SK-N-SH (cell line): ENCODE measurements at regions not wholly inside any gene's neighbourhood (a gene's known extent, or its start where the extent isn't known, plus 50 kb on each side); places are given as distances from the start of the nearest gene placed in this dataset.
"Not testable (repeated sequence)": the region's sequence is repeated elsewhere in the genome, so short reads cannot be mapped to it uniquely, and the experiment has no call there.

ENCODE experiments used
- EP300 ChIP-seq, 2 experiments: IDR thresholded peaks; 2 replicates each; pipeline versions ENCODE4 v1.4.0 to v1.6.1; 2012; ENCODE audit warnings: borderline replicate concordance in 1 of 2, low read depth in 1 of 2, low read length in 1 of 2
- FOXM1 ChIP-seq: IDR thresholded peaks from 2 replicates; pipeline ENCODE4 v1.4.0; 2012; ENCODE audit warnings: low read depth, mild to moderate bottlenecking
- GABPA ChIP-seq: IDR thresholded peaks from 2 replicates; pipeline ENCODE4 v1.4.0; 2012; ENCODE audit warnings: low read depth, mild to moderate bottlenecking
- GATA2 ChIP-seq: sonication (generic); formaldehyde crosslinking; IDR thresholded peaks from 2 replicates; pipeline ENCODE4 v1.5.0; 2020; ENCODE audit warnings: mild to moderate bottlenecking, missing genetic modification reagents
- JUND ChIP-seq: IDR thresholded peaks from 2 replicates; pipeline ENCODE4 v1.4.0; 2012
- RAD21 ChIP-seq: IDR thresholded peaks from 2 replicates; pipeline ENCODE4 v1.6.1; 2012; ENCODE audit warnings: mild to moderate bottlenecking, low read length
- RFX5 ChIP-seq: IDR thresholded peaks from 2 replicates; pipeline ENCODE4 v1.6.1; 2012; ENCODE audit warnings: mild to moderate bottlenecking, improper control_type of control experiment, low read length
- RXRA ChIP-seq: IDR thresholded peaks from 2 replicates; pipeline ENCODE4 v1.4.0; 2012; ENCODE audit warnings: low read depth, mild to moderate bottlenecking, borderline replicate concordance
- SMC3 ChIP-seq: IDR thresholded peaks from 2 replicates; pipeline ENCODE4 v1.6.1; 2012; ENCODE audit warnings: low read depth, low read length, improper control_type of control experiment
- TAF1 ChIP-seq: IDR thresholded peaks from 2 replicates; pipeline ENCODE4 v1.6.1; 2012; ENCODE audit warnings: low read depth, mild to moderate bottlenecking, low read length, moderate library complexity, borderline replicate concordance
- TF ChIP-seq, protein P1 (sequence below): fragments of 200-600 bp; sonication (generic); IDR thresholded peaks from 2 replicates; pipeline ENCODE4 v1.6.1; 2017; ENCODE audit warnings: antibody characterized with exemption, mild to moderate bottlenecking, moderate library complexity
- TF ChIP-seq, protein P2 (sequence below): IDR thresholded peaks from 2 replicates; pipeline ENCODE4 v1.6.1; 2012; ENCODE audit warnings: mild to moderate bottlenecking, low read depth, low read length, moderate library complexity
- TF ChIP-seq, protein P3 (sequence below): IDR thresholded peaks from 2 replicates; pipeline ENCODE4 v1.4.0; 2012; ENCODE audit warnings: low read depth, borderline replicate concordance

DNA sequence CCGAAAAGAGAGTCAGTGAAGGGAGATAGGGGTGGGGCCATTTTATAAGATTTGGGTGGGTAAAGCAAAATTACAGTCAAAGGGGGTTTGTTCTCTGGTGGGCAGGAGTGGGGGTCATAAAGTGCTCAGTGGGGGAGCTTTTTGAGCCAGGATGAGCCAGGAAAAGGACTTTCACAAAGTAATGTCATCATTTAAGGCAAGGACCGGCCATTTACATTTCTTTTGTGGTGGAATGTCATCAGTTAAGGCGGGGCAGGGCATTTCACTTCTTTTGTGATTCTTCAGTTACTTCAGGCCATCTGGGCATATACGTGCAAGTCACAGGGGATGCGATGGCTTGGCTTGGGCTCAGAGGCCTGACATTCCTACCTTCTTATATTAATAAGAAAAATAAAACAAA lies 511.6 kb downstream of the GRIN2A start:
- TF ChIP-seq, protein P1, sequence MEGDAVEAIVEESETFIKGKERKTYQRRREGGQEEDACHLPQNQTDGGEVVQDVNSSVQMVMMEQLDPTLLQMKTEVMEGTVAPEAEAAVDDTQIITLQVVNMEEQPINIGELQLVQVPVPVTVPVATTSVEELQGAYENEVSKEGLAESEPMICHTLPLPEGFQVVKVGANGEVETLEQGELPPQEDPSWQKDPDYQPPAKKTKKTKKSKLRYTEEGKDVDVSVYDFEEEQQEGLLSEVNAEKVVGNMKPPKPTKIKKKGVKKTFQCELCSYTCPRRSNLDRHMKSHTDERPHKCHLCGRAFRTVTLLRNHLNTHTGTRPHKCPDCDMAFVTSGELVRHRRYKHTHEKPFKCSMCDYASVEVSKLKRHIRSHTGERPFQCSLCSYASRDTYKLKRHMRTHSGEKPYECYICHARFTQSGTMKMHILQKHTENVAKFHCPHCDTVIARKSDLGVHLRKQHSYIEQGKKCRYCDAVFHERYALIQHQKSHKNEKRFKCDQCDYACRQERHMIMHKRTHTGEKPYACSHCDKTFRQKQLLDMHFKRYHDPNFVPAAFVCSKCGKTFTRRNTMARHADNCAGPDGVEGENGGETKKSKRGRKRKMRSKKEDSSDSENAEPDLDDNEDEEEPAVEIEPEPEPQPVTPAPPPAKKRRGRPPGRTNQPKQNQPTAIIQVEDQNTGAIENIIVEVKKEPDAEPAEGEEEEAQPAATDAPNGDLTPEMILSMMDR: not testable (repeated sequence)
- TF ChIP-seq GATA2 (CRISPR knock-in tag); GABPA; RFX5; EP300 (IDR thresholded peaks at IDR 0.05; ENCODE audit: borderline replicate concordance in 1 of 2, low read depth in 1 of 2, low read length in 1 of 2); SMC3; TAF1; RAD21; FOXM1; JUND; RXRA: not testable (repeated sequence)
- TF ChIP-seq, protein P2, sequence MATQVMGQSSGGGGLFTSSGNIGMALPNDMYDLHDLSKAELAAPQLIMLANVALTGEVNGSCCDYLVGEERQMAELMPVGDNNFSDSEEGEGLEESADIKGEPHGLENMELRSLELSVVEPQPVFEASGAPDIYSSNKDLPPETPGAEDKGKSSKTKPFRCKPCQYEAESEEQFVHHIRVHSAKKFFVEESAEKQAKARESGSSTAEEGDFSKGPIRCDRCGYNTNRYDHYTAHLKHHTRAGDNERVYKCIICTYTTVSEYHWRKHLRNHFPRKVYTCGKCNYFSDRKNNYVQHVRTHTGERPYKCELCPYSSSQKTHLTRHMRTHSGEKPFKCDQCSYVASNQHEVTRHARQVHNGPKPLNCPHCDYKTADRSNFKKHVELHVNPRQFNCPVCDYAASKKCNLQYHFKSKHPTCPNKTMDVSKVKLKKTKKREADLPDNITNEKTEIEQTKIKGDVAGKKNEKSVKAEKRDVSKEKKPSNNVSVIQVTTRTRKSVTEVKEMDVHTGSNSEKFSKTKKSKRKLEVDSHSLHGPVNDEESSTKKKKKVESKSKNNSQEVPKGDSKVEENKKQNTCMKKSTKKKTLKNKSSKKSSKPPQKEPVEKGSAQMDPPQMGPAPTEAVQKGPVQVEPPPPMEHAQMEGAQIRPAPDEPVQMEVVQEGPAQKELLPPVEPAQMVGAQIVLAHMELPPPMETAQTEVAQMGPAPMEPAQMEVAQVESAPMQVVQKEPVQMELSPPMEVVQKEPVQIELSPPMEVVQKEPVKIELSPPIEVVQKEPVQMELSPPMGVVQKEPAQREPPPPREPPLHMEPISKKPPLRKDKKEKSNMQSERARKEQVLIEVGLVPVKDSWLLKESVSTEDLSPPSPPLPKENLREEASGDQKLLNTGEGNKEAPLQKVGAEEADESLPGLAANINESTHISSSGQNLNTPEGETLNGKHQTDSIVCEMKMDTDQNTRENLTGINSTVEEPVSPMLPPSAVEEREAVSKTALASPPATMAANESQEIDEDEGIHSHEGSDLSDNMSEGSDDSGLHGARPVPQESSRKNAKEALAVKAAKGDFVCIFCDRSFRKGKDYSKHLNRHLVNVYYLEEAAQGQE: not testable (repeated sequence)
- TF ChIP-seq, protein P3, sequence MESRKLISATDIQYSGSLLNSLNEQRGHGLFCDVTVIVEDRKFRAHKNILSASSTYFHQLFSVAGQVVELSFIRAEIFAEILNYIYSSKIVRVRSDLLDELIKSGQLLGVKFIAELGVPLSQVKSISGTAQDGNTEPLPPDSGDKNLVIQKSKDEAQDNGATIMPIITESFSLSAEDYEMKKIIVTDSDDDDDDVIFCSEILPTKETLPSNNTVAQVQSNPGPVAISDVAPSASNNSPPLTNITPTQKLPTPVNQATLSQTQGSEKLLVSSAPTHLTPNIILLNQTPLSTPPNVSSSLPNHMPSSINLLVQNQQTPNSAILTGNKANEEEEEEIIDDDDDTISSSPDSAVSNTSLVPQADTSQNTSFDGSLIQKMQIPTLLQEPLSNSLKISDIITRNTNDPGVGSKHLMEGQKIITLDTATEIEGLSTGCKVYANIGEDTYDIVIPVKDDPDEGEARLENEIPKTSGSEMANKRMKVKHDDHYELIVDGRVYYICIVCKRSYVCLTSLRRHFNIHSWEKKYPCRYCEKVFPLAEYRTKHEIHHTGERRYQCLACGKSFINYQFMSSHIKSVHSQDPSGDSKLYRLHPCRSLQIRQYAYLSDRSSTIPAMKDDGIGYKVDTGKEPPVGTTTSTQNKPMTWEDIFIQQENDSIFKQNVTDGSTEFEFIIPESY: not testable (repeated sequence)
